SK-N-SH treated with all-trans-retinoic acid at 6 μM for 48 hours (cell line): ENCODE measurements at regions not wholly inside any gene's neighbourhood (a gene's known extent, or its start where the extent isn't known, plus 50 kb on each side); places are given as distances from the start of the nearest gene placed in this dataset.

Experiments
- ATAC-seq: fragments of 200-7000 bp; cut with Tn5 transposase; 3 replicates; pipeline ENCODE4 v1.9.1; 2020; ENCODE audit warnings: mild to moderate bottlenecking, moderate library complexity
- BACH2 ChIP-seq: fragments of 250-450 bp; sonication (Bioruptor Pico); IDR thresholded peaks from 2 replicates; pipeline ENCODE4 v1.9.0; 2021; ENCODE audit warnings: mild to moderate bottlenecking, borderline replicate concordance
- CREB5 ChIP-seq: fragments of 250-450 bp; sonication (Bioruptor Pico); IDR thresholded peaks from 2 replicates; pipeline ENCODE4 v1.5.1; 2020; ENCODE audit warnings: low read depth, mild to moderate bottlenecking, moderate library complexity
- CSDC2 ChIP-seq: fragments of 250-450 bp; sonication (Bioruptor Pico); IDR thresholded peaks from 2 replicates; pipeline ENCODE4 v1.5.0; 2020; ENCODE audit warnings: mild to moderate bottlenecking, moderate library complexity
- CSRNP3 ChIP-seq: fragments of 250-450 bp; sonication (Bioruptor Pico); IDR thresholded peaks from 2 replicates; pipeline ENCODE4 v1.5.1; 2021; ENCODE audit warnings: mild to moderate bottlenecking, moderate library complexity
- ESRRG ChIP-seq: fragments of 250-450 bp; sonication (Bioruptor Pico); IDR thresholded peaks from 2 replicates; pipeline ENCODE4 v1.6.1; 2021; ENCODE audit warnings: mild to moderate bottlenecking
- ISL1 ChIP-seq: fragments of 250-450 bp; sonication (Bioruptor Pico); IDR thresholded peaks from 2 replicates; pipeline ENCODE4 v2.1.2; 2022; ENCODE audit warnings: mild to moderate bottlenecking, moderate library complexity
- OSR1 ChIP-seq: fragments of 250-450 bp; sonication (Bioruptor Pico); IDR thresholded peaks from 2 replicates; pipeline ENCODE4 v1.8.0; 2022; ENCODE audit warnings: moderate library complexity, mild to moderate bottlenecking, inconsistent platforms
- PATZ1 ChIP-seq: fragments of 250-450 bp; sonication (Bioruptor Pico); IDR thresholded peaks from 2 replicates; pipeline ENCODE4 v1.8.0; 2020; ENCODE audit warnings: mild to moderate bottlenecking, moderate library complexity, borderline replicate concordance
- POU6F1 ChIP-seq: fragments of 250-450 bp; sonication (Bioruptor Pico); IDR thresholded peaks from 2 replicates; pipeline ENCODE4 v1.8.0; 2021; ENCODE audit warnings: low read depth, mild to moderate bottlenecking, moderate library complexity, borderline replicate concordance
- PPARA ChIP-seq: fragments of 250-450 bp; sonication (Bioruptor Pico); IDR thresholded peaks from 2 replicates; pipeline ENCODE4 v1.5.0; 2020; ENCODE audit warnings: mild to moderate bottlenecking, borderline replicate concordance
- SNAI2 ChIP-seq: fragments of 250-450 bp; sonication (Bioruptor Pico); IDR thresholded peaks from 2 replicates; pipeline ENCODE4 v1.5.0; 2020; ENCODE audit warnings: mild to moderate bottlenecking, moderate library complexity
- TCF4 ChIP-seq: fragments of 250-450 bp; sonication (Bioruptor Pico); IDR thresholded peaks from 2 replicates; pipeline ENCODE4 v1.8.0; 2021; ENCODE audit warnings: mild to moderate bottlenecking, moderate library complexity, borderline replicate concordance
- TSHZ2 ChIP-seq: fragments of 250-450 bp; sonication (Bioruptor Pico); IDR thresholded peaks from 2 replicates; pipeline ENCODE4 v1.5.0; 2020; ENCODE audit warnings: mild to moderate bottlenecking, moderate library complexity
- ZFP30 ChIP-seq: fragments of 450-650 bp; formaldehyde crosslinking; IDR thresholded peaks from 2 replicates; pipeline ENCODE4 v1.5.0; 2022; ENCODE audit warnings: mild to moderate bottlenecking, moderate library complexity
- ZNF565 ChIP-seq: fragments of 450-650 bp; formaldehyde crosslinking; conservative IDR thresholded peaks from 2 replicates; pipeline ENCODE4 v1.5.0; 2020; ENCODE audit warnings: low read depth, mild to moderate bottlenecking, moderate library complexity
- ZNF70 ChIP-seq: fragments of 450-650 bp; formaldehyde crosslinking; IDR thresholded peaks from 2 replicates; pipeline ENCODE4 v1.5.0; 2020; ENCODE audit warnings: mild to moderate bottlenecking, moderate library complexity

GRCh38 chr6:113776998-113777397 is 80.1 kb upstream of the MARCKS start (continued):
- TF ChIP-seq POU6F1 (CRISPR knock-in tag) (no peak), BACH2 (CRISPR knock-in tag) (no peak), OSR1 (no peak)
- TF ChIP-seq, all 23 proteins: peak for 0

- TF ChIP-seq ISL1 (CRISPR knock-in tag) (no peak), ZNF565 (CRISPR knock-in tag) (no peak), CSRNP3 (CRISPR knock-in tag) (no peak), PATZ1 (CRISPR knock-in tag) (no peak), OSR1 (no peak), CSDC2 (CRISPR knock-in tag) (no peak), BACH2 (CRISPR knock-in tag) (no peak), ZFP30 (CRISPR knock-in tag) (no peak), POU6F1 (CRISPR knock-in tag) (no peak), ESRRG (CRISPR knock-in tag) (no peak), SNAI2 (no peak), CREB5 (CRISPR knock-in tag) (no peak)
- TF ChIP-seq, all 23 proteins: peak for 0
- no peak for ATAC-seq
Measured at GRCh38 chr6:113777601-113778000, 79.5 kb upstream of the MARCKS start.

GRCh38 chr6:113779656-113780055 is 77.5 kb upstream of the MARCKS start:
- ATAC-seq, result no peak

More at GRCh38 chr6:113779656-113780055, 77.5 kb upstream of the MARCKS start:
- TF ChIP-seq TCF4 (CRISPR knock-in tag) (no peak), POU6F1 (CRISPR knock-in tag) (no peak), OSR1 (no peak), ZNF565 (CRISPR knock-in tag) (no peak), PATZ1 (CRISPR knock-in tag) (no peak), ZFP30 (CRISPR knock-in tag) (no peak), TSHZ2 (CRISPR knock-in tag) (no peak), ZNF70 (no peak), PPARA (CRISPR knock-in tag) (no peak)
- TF ChIP-seq, all 23 proteins: peak for 0
